T-cell (primary cell): ENCODE measurements at regions not wholly inside any gene's neighbourhood (a gene's known extent, or its start where the extent isn't known, plus 50 kb on each side); places are given as distances from the start of the nearest gene placed in this dataset.
A peak's percentile ranks its signal among the peaks of the same experiment; 100 is the strongest.

Experiments used
- ATAC-seq, 4 experiments: fragments of 200-7000 bp in 3 of 4; fragments of 150-1000 bp in 1 of 4; cut with Tn5 transposase; replicated peaks in 1 of 4; 1 replicate in 3 of 4; 2 replicates in 1 of 4; pipeline ENCODE4 v1.10.0; 2021; ENCODE audit warnings: moderate library complexity in 3 of 4, mild to moderate bottlenecking in 2 of 4, moderate number of reproducible peaks in 1 of 4
- CTCF ChIA-PET, 2 donors: fragments of 300-600 bp; sonication (Branson Sonifier 250); formaldehyde crosslinking; loops; one replicate each; lab custom pipeline; 2022; ENCODE audit warnings: antibody characterized with exemption in 2 of 2; lab: Charles Lee
- POLR2A ChIA-PET, 2 donors: fragments of 300-600 bp; sonication (Branson Sonifier 250); formaldehyde crosslinking; loops; one replicate each; lab custom pipeline; 2022; ENCODE audit warnings: antibody characterized with exemption in 2 of 2; lab: Charles Lee
- DNase-seq, 35 experiments: peaks; one replicate each; pipeline versions ENCODE4 v3.0.0 to v3.0.0-alpha.2; 2013 to 2023
- H3K27ac ChIP-seq: one replicate; pipeline ENCODE4 v1.5.1; 2013; ENCODE audit warnings: low read length
- H3K27me3 ChIP-seq, 2 experiments: replicated peaks in 1 of 2; 1 replicate in 1 of 2; 2 replicates in 1 of 2; pipeline versions ENCODE4 v1.6.1 to v1.7.0; 2013; ENCODE audit warnings: low read length in 1 of 2, mixed read lengths in 1 of 2; ENCODE audit not compliant: control insufficient read depth in 2 of 2, insufficient read depth in 2 of 2; ENCODE audit errors: extremely low read depth in 1 of 2
- H3K36me3 ChIP-seq, 2 donors: 1 replicate in 1 of 2; 2 replicates in 1 of 2; pipeline versions ENCODE4 v1.6.1 to v1.7.0; 2013; ENCODE audit warnings: low read length in 1 of 2; ENCODE audit not compliant: control insufficient read depth in 2 of 2, insufficient read depth in 1 of 2; ENCODE audit errors: extremely low read depth in 1 of 2
- H3K4me1 ChIP-seq, 2 experiments: 1 replicate in 1 of 2; 2 replicates in 1 of 2; pipeline versions ENCODE4 v1.6.1 to v1.7.0; 2013; ENCODE audit warnings: low read length in 2 of 2, mixed read lengths in 1 of 2; ENCODE audit not compliant: insufficient read depth in 2 of 2, control insufficient read depth in 1 of 2; ENCODE audit errors: extremely low read depth in 1 of 2
- H3K4me3 ChIP-seq, 2 donors: 1 replicate in 1 of 2; 2 replicates in 1 of 2; pipeline versions ENCODE4 v1.5.1 to v1.7.0; 2013; ENCODE audit warnings: mild to moderate bottlenecking in 2 of 2, low read length in 1 of 2, moderate library complexity in 1 of 2; ENCODE audit not compliant: control insufficient read depth in 1 of 2; ENCODE audit errors: extremely low read depth in 1 of 2
- H3K9me3 ChIP-seq: 2 replicates; pipeline ENCODE4 v1.7.0; 2013
- H3K27ac Mint-ChIP-seq, 2 donors: one replicate each; pipeline ENCODE4 v1.8.0; 2020 to 2021; ENCODE audit warnings: mild to moderate bottlenecking in 2 of 2, mixed read lengths in 2 of 2
- H3K27me3 Mint-ChIP-seq, 2 donors: one replicate each; pipeline ENCODE4 v1.8.0; 2021 to 2022; ENCODE audit warnings: mixed read lengths in 2 of 2
- H3K36me3 Mint-ChIP-seq: one replicate; pipeline ENCODE4 v1.8.0; 2021; ENCODE audit warnings: mixed read lengths
- H3K4me1 Mint-ChIP-seq, 3 donors: one replicate each; pipeline ENCODE4 v1.8.0; 2020 to 2022; ENCODE audit warnings: mixed read lengths in 3 of 3, mild to moderate bottlenecking in 1 of 3
- H3K4me3 Mint-ChIP-seq, 3 donors: one replicate each; pipeline ENCODE4 v1.8.0; 2020 to 2022; ENCODE audit warnings: mild to moderate bottlenecking in 3 of 3, mixed read lengths in 3 of 3, moderate library complexity in 3 of 3
- H3K9me3 Mint-ChIP-seq, 3 donors: one replicate each; pipeline ENCODE4 v1.8.0; 2020 to 2022; ENCODE audit warnings: mixed read lengths in 3 of 3
- WGBS: methylation state at CpG from one replicate; pipeline ENCODE4 v1.1.5; 2013; ENCODE audit warnings: missing lambda C conversion rate; ENCODE audit not compliant: insufficient coverage; 5-methylcytosine and 5-hydroxymethylcytosine counted together

DNA sequence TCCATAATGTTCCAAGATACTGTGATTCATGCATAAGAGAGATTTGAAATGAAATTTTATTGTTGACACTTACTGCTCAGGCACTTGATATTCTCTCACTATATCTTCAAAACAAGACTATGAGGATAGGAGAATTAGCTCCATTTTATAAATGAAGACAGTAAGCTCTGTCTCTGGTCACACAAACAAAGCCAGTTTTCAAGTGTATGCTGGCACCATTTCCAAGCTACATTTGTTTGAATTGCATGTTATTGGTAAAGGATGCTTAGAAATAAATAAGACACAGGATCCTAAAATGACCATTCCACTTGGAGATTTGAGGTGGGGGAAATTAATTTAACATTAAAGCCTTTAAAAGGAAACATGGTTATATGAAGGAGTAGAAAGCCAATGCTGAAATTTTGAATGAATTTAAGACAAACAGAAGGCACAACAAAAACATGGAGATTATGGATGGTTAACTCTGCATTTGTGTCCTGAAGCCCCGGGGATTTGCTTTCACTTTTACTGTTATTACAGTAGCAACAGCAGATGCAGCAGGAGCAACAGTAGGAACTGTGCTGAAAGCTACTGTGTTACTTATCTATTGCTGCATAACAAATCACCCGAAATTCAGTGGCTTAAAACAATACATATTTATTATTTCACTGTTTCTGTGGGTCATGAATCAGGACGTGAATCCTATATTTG, 79.7 kb upstream of the ASTN2 start:
- POLR2A ChIA-PET, result no interaction called here
- no peaks in the 10 kb centered on the region for H3K4me1 ChIP-seq
- peaks cover 2 to 13% (median 8%) of the 10 kb centered on the region in 3 donors for H3K9me3 Mint-ChIP-seq
- no peak overlapping the region for H3K27ac Mint-ChIP-seq
- H3K27ac ChIP-seq, result no peak overlapping the region
- H3K27me3 ChIP-seq, result no peaks in the 10 kb centered on the region
- H3K4me3 ChIP-seq, result no peak overlapping the region
- no peak for DNase-seq
- no peaks in the 10 kb centered on the region for H3K4me1 Mint-ChIP-seq
- H3K27me3 Mint-ChIP-seq, result peaks cover 0 to under 1% of the 10 kb centered on the region in 2 donors
- no peaks in the 10 kb centered on the region for H3K9me3 ChIP-seq
- no peak overlapping the region for H3K4me3 Mint-ChIP-seq
- no peaks in the 10 kb centered on the region for H3K36me3 ChIP-seq
- H3K36me3 Mint-ChIP-seq, result no peaks in the 10 kb centered on the region
- CTCF ChIA-PET, result no interaction called here
- 0% methylated on average over 1 of the region's 3 CpGs for WGBS
- ATAC-seq, result no peak

DNA sequence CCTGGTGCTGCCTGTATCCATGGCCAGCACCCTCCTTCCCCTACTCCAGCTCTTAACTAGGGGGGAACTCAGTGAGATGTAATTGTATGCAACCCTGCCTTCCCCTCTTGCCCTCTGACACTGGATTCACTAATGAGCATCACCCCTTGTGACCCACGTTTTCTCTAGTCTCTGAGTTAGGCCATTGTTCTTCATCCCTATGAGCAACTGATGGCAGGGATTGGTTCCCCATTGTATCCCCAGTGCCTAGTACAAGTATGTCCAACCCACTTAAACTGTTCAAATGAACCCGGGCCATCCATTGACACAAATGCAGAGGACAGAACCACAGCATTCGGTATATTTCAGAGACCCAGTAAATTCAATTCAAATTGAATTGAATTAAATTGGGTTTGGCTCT, 77.6 kb upstream of the ASTN2 start:
- Histone ChIP-seq H3K4me3 (no peak overlapping the region), H3K4me1 (peaks cover 0 to 2% of the 10 kb centered on the region in 2 experiments), H3K27ac (no peak overlapping the region), H3K9me3 (no peaks in the 10 kb centered on the region), H3K27me3 (peaks cover 0 to 3% of the 10 kb centered on the region in 2 experiments), H3K36me3 (no peaks in the 10 kb centered on the region)
- WGBS, result 15% methylated on average over 1 of the region's 3 CpGs
- DNase-seq (no peak), ATAC-seq (no peak)
- Mint-ChIP-seq H3K4me1 (no peaks in the 10 kb centered on the region), H3K27me3 (peaks cover 0 to 4% of the 10 kb centered on the region in 2 donors), H3K4me3 (no peak overlapping the region), H3K9me3 (peaks cover 0 to 13% (median 8%) of the 10 kb centered on the region in 3 donors), H3K27ac (no peak overlapping the region), H3K36me3 (no peaks in the 10 kb centered on the region)
- POLR2A ChIA-PET, result no interaction called here
- CTCF ChIA-PET, result no interaction called here

DNA sequence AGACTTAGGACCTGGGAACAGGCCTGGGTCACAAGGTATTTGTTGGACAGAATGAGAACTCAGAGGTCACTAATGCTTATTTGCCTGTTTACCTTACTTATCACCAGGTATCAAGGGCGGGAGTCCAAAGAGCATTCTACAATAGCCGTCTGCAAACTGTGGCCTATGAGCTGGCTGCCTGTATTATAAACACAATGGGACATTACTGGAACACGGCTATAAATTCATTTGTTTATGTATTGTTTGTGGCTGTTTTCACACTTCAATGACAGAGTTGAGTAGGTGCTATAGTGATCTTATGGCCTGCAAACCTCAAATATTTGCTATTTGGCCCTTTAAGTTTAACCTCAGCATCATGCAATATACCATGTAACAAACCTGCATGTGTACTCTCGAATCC, 76.6 kb upstream of the ASTN2 start:
- H3K4me3 Mint-ChIP-seq, result no peak overlapping the region
- 63% methylated on average over 2 of the region's 4 CpGs for WGBS
- no peaks in the 10 kb centered on the region for H3K36me3 Mint-ChIP-seq
- peaks cover 0 to 4% of the 10 kb centered on the region in 2 donors for H3K27me3 Mint-ChIP-seq
- no peaks in the 10 kb centered on the region for H3K9me3 ChIP-seq
- CTCF ChIA-PET, result no interaction called here
- H3K36me3 ChIP-seq, result no peaks in the 10 kb centered on the region
- H3K27me3 ChIP-seq, result peaks cover 0 to 5% of the 10 kb centered on the region in 2 experiments
- H3K4me1 ChIP-seq, result peaks cover 0 to 4% of the 10 kb centered on the region in 2 experiments
- no peak overlapping the region for H3K27ac Mint-ChIP-seq
- DNase-seq, result no peak
- no peak overlapping the region for H3K4me3 ChIP-seq
- POLR2A ChIA-PET, result no interaction called here
- H3K9me3 Mint-ChIP-seq, result peaks cover 0 to 6% (median 4%) of the 10 kb centered on the region in 3 donors
- H3K27ac ChIP-seq, result no peak overlapping the region
- H3K4me1 Mint-ChIP-seq, result no peaks in the 10 kb centered on the region
- no peak for ATAC-seq

DNA sequence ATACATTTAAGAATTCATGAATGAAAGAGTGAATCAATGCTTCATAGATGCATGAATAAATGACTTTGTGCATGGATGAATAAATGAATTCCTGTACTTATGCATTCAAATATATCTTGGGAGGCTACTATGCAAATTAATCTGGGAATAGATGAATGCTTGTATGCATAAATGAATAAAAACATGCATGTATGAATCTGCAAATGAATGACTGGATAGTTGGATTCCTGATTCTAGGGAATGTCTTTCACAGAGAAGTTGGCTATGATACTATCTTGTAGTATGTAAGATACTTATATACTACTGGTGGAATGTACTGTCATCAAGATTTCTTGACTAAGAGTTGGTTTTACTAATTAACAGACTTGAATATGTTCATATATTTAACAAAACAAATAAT, 75.3 kb upstream of the ASTN2 start:
- CTCF ChIA-PET, result no interaction called here

DNA sequence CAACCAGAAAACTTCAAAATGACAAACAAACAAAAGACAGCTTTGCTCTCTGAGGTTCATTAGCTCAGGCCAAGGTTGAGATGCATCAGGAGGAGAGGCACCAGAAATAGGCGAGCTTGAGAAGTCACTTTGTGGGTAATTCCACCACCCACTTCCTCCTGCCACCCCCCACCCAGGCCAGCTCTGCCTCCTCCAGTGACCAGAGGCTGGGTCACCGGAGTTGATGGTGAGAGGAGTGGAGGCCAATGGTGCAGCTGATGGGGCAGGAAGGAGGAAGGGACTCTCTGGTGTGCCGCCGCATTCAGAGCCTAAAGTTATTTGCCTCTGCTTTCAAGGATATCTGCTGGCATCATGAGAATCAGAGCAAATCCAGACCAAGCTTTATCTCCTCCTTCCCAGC, 73.8 kb upstream of the ASTN2 start:
- WGBS, result no CpG with 5 or more reads among the region's 4 CpGs
- peaks cover 0 to 3% (median 0%) of the 10 kb centered on the region in 3 donors for H3K9me3 Mint-ChIP-seq
- peaks cover 3 to 17% of the 10 kb centered on the region in 2 donors for H3K27me3 Mint-ChIP-seq
- Histone ChIP-seq H3K9me3 (no peaks in the 10 kb centered on the region), H3K36me3 (no peaks in the 10 kb centered on the region), H3K4me1 (peaks cover 0 to 4% of the 10 kb centered on the region in 2 experiments), H3K27ac (no peak overlapping the region), H3K27me3 (peaks cover 0 to 5% of the 10 kb centered on the region in 2 experiments), H3K4me3 (no peak overlapping the region)
- no peaks in the 10 kb centered on the region for H3K36me3 Mint-ChIP-seq
- H3K4me3 Mint-ChIP-seq, result no peak overlapping the region
- no peaks in the 10 kb centered on the region for H3K4me1 Mint-ChIP-seq
- CTCF ChIA-PET, result interaction anchor here in 1 of 2 donors (0.7 to 1.4 kb wide), 2 partner anchors 9 to 22 kb away, joined by 3 to 4 read pairs; no protein-coding TSS in a partner anchor
- ATAC-seq (no peak), DNase-seq (no peak)
- H3K27ac Mint-ChIP-seq, result no peak overlapping the region
- POLR2A ChIA-PET, result no interaction called here

More for the DNA sequence above, 75.3 kb upstream of the ASTN2 start:
- H3K27me3 Mint-ChIP-seq, result peaks cover 0 to 8% of the 10 kb centered on the region in 2 donors
- H3K36me3 Mint-ChIP-seq, result no peaks in the 10 kb centered on the region
- no peak overlapping the region for H3K4me3 Mint-ChIP-seq
- POLR2A ChIA-PET, result no interaction called here
- H3K9me3 Mint-ChIP-seq, result peaks cover 0 to 4% (median 0%) of the 10 kb centered on the region in 3 donors
- H3K9me3 ChIP-seq, result no peaks in the 10 kb centered on the region
- H3K27ac ChIP-seq, result no peak overlapping the region
- H3K4me1 Mint-ChIP-seq, result no peaks in the 10 kb centered on the region
- H3K4me1 ChIP-seq, result peaks cover 0 to 4% of the 10 kb centered on the region in 2 experiments
- H3K36me3 ChIP-seq, result no peaks in the 10 kb centered on the region
- peaks cover 0 to 5% of the 10 kb centered on the region in 2 experiments for H3K27me3 ChIP-seq
- no peak overlapping the region for H3K4me3 ChIP-seq
- DNase-seq (no peak), ATAC-seq (no peak)
- H3K27ac Mint-ChIP-seq, result no peak overlapping the region

DNA sequence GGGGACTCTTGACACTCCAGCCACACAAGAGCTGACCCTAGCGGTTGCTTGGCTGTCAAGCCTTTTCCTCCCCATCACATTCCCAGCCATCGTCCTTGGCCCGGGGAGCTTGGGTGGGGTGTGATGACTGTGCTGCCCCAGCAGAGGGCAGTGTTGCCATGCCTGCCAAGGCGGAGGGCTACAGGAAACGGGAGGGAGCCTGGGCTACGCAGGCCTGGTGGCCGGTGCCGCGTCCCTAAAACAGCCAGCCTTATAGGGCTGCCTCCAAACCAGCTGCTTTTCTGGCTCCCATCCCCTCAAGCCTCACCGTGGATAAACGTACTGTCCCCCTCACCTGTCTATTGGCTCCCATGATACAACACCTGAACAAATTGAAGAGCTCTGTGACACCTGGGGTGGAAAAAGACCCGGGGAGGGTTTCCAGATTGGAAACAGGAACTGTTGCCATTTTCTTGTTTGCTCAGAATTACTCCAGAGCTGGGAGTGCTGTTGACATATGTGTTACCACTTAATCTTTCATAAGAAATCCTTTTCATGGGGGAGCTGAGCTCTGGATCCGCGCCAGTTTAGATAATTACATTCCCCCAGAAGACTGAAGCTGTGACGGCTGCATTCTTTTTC, 72.8 kb upstream of the ASTN2 start:
- CTCF ChIA-PET, result no interaction called here
- no peaks in the 10 kb centered on the region for H3K4me1 Mint-ChIP-seq
- Histone ChIP-seq H3K4me3 (no peak overlapping the region), H3K27me3 (peaks cover 0 to 5% of the 10 kb centered on the region in 2 experiments), H3K9me3 (no peaks in the 10 kb centered on the region), H3K36me3 (no peaks in the 10 kb centered on the region), H3K27ac (no peak overlapping the region), H3K4me1 (peaks cover 0 to 4% of the 10 kb centered on the region in 2 experiments)
- POLR2A ChIA-PET, result no interaction called here
- H3K9me3 Mint-ChIP-seq, result peaks cover 0 to 3% (median 0%) of the 10 kb centered on the region in 3 donors
- no peak overlapping the region for H3K27ac Mint-ChIP-seq
- 12% methylated on average over 6 of the region's 15 CpGs for WGBS
- H3K36me3 Mint-ChIP-seq, result no peaks in the 10 kb centered on the region
- H3K4me3 Mint-ChIP-seq, result no peak overlapping the region
- DNase-seq, result peak in 17 of 35 experiments; percentile 0 to 30 (median 5)
- peaks cover 3 to 21% of the 10 kb centered on the region in 2 donors for H3K27me3 Mint-ChIP-seq
- peak in 3 of 4 experiments; percentile 45 to 53 (median 48) for ATAC-seq
